HG03342 (cell line): ENCODE measurements at regions not wholly inside any gene's neighbourhood (a gene's known extent, or its start where the extent isn't known, plus 50 kb on each side); places are given as distances from the start of the nearest gene placed in this dataset.

Source experiments
- ATAC-seq: cut with Tn5 transposase; IDR thresholded peaks from one replicate; pipeline ENCODE4 v1.9.1; 2021; ENCODE audit warnings: mild to moderate bottlenecking, moderate library complexity; ENCODE audit not compliant: unreplicated experiment

DNA sequence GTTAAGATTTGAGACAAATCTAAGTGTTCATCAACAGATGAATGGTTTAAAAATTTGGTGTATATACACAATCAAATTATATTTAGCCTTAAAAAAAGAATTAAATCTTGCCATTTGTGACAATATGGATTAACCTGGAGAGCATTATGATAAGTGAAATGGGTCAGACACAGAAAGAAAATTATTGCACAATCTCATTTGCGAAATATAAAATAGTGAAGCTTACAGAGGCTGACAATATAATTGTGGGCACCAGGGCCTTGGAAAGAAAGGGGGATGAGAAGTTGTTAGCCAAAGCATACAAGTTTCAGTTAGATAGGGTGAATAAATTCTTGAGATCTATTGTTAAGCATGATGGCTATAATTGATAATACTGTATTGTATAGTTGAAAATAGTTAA, 883.0 kb downstream of the TECRL start:
- no peak for ATAC-seq

DNA sequence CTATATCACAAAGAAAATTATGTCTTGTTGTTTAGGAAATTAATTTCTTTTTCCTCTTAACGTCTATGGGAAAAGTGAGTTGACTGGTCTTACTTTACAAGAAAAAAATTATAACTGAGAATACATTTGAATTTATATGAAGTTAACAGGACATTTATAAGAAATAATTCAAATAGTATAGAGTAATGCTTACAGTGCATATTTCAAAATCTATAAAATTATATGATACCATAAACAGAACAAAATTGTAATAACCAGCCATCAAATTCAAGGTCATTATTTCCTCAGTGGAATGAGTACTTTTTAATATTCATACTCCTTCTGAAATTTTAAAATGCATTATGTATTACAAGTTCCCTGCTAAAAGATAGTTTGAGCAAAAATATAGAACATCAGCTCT, 884.5 kb downstream of the TECRL start:
- ATAC-seq = no peak

- no peak for ATAC-seq
These were observed 903.4 kb downstream of the TECRL start for GRCh38 chr4:63505714-63506460.

DNA sequence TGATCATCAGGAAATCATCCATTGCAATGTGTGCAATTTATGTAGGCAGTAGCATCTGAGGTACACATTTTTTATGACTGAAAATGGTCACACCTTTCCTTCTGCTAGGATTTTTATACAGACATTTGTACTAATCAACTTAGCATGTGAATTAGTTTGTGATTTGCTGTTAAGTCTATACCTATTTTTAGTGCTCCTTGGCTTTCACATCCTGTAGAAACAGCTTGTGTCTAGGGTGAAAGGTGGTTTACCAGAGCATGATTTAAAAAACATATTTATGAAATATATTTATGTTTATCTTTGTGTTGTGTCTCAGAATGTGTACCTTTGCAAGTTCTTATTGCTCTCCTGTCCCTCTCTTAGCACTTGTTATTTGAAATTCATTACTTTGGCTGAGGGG, 916.0 kb downstream of the TECRL start:
- no peak for ATAC-seq

- ATAC-seq = no peak
These were observed 916.7 kb downstream of the TECRL start for GRCh38 chr4:63492515-63492914.

GRCh38 chr4:63464393-63464792, 944.9 kb downstream of the TECRL start:
- no peak for ATAC-seq

DNA sequence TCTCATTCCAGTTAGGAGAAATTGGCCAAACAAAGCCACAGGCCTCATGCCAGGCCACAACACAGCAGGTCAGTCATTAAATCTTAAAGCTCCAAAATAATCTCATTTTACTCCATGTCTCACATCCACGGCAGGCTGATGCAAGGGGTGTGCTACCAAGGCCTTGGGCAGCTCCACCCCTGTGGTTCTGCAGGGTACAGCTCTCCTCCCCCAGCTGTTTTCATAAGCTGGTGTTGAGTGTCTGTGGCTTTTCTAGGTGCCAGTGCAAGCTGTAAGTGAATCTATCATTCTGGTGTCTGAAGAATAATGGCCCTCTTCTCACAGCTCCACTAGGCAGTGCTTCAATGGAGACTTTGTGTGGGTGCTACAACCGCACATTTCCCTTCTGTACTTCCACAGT, 949.2 kb downstream of the TECRL start:
- ATAC-seq = no peak

DNA sequence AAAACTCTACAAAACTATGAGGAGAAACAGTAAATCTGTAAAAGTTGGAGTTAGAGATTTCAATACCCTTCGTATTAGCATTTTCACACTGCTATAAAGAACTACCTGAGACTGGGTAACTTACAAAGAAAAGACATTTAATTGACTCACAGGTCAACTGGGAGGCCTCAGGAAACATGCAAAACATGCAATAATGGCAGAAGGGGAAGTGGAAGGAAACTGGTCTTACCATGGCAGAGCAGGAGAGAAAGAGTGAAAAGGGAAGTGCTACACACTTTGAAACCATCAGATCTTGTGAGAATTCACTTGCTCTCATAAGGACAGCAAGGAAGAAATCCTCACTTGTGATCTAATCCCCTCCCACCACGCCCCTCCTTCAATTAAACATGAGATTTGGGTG, 949.9 kb downstream of the TECRL start:
- no peak for ATAC-seq

DNA sequence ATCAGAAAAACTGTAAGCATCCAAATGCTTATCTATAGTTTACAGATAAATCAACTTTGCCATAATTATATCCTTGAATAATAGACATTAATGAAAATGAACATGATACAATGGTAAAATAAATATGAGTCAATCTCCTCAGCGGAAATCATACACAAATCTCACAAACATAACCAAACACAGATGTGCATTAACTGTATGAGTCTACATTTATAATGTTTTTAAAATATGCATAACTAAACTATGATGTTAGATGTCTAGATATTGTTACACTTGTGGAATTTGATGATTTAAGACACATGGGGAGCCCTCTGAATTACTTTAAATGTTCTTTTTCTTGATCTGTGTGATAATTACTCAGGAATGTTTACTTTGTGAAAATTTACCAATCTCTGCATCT, 951.2 kb downstream of the TECRL start:
- no peak for ATAC-seq

DNA sequence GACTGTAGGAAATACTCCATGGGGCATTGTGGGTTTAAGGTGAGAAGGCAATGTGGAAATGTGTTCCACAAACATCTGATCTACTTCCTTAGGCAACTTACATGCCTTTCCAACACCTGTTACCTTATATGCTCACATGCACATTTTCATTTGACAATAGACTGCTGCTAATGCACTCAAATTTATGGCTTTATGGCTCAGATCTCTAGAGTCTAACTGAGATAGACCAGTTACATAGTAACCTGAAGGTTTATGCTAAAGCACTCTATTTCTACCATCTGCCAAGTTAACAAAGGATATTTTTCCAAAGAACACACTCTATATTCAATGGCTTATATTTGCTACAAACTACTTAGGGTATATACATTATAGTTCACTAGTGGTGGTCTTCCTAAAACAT, 969.0 kb downstream of the TECRL start:
- no peak for ATAC-seq

- ATAC-seq = no peak
These were observed 979.1 kb downstream of the TECRL start for GRCh38 chr4:63430105-63430504.

DNA sequence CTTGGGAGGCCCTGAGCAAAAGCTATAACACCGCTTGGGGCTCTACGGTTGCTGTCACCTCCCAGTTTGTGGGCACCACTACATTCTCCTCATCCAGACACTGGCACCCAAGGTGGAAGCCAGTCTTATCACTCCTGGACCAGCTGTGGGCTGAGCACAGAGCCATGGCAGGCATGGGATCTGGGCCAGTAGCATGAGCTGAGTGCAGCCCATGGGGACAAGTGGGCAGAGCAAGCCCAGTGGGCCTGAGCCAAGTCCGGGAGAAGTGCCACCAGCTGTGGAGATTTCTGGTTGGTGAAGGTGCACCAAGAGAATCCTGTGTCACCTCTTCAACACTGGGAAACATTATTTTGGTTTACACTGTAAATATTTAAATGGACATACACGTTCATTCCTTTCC, 1013.0 kb downstream of the TECRL start:
- no peak for ATAC-seq

DNA sequence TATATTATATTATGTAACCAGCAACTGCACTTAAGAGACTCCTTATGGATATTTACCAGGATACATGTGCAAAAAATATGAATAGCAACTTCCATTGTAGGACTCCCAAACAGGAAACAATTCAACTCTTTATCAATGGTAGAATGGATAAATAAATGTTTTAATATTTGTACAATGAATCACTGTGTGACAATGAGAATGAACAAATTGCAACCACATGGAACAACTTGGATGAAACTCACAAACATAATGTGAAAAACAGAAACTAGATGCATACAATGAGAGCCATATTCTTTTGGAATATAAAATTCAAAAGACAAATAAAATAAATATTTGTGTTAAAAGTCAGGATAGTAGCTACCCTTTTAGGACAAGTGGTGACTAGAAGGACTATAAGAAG, 1015.7 kb downstream of the TECRL start:
- no peak for ATAC-seq

GRCh38 chr4:63379750-63380522, 1029.3 kb downstream of the TECRL start:
- no peak for ATAC-seq

GRCh38 chr4:63371001-63371400, 1038.2 kb downstream of the TECRL start:
- no peak for ATAC-seq

GRCh38 chr4:63361628-63362027, 1047.6 kb downstream of the TECRL start:
- no peak for ATAC-seq

- ATAC-seq = no peak
These were observed 1048.2 kb downstream of the TECRL start for GRCh38 chr4:63361066-63361465.

GRCh38 chr4:63349674-63350025, 1059.6 kb downstream of the TECRL start:
- ATAC-seq = no peak

- no peak for ATAC-seq
These were observed 1060.2 kb downstream of the TECRL start for GRCh38 chr4:63348735-63349673.

GRCh38 chr4:63325140-63325539, 1084.1 kb downstream of the TECRL start:
- ATAC-seq = no peak

DNA sequence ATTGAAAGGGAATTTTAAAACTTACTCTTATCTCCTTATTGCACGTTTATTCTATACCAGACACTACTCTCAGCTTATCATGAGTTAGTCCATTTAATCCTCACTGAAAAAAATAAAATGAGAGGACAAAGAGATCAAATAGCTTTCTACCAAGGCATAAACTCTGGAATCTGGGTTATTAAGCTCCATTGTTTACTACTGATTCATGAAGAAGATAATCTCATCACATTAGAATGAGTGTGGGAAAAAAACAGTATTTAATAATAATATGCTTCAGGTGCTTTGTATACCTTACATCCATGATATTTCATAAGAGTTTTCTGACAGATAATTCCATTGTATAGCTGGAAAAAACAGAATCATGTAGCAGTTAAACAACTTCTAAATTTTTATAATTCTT, 1092.6 kb downstream of the TECRL start:
- ATAC-seq = no peak
